ENCODE measurements at regions not wholly inside any gene's neighbourhood (a gene's known extent, or its start where the extent isn't known, plus 50 kb on each side); places are given as distances from the start of the nearest gene placed in this dataset.

DNA sequence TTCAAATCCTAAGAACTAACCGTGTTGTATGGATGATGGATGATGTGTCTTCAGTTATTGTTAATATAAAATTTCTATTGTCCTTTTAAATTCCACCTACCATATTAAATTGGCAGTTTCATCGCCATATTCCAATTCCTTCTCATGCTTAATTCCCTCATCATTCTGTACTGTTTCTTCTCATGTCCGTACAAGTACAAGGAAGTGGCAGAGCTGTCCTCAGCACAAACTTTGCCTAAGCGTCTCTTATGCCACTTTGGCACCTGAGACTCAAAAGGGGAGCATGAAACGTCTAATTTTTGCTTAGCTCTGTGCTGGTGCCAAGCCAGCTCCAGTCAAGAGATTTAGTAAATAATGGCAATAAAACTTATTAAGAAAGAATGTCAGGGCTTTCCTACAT lies 158.2 kb upstream of the LAMA2 start:
- TF ChIP-seq, protein P1, sequence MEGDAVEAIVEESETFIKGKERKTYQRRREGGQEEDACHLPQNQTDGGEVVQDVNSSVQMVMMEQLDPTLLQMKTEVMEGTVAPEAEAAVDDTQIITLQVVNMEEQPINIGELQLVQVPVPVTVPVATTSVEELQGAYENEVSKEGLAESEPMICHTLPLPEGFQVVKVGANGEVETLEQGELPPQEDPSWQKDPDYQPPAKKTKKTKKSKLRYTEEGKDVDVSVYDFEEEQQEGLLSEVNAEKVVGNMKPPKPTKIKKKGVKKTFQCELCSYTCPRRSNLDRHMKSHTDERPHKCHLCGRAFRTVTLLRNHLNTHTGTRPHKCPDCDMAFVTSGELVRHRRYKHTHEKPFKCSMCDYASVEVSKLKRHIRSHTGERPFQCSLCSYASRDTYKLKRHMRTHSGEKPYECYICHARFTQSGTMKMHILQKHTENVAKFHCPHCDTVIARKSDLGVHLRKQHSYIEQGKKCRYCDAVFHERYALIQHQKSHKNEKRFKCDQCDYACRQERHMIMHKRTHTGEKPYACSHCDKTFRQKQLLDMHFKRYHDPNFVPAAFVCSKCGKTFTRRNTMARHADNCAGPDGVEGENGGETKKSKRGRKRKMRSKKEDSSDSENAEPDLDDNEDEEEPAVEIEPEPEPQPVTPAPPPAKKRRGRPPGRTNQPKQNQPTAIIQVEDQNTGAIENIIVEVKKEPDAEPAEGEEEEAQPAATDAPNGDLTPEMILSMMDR (IDR thresholded peaks at IDR 0.05; ENCODE audit: insufficient read depth, low read length, severe bottlenecking): no peak
- Histone ChIP-seq H3K27me3 (ENCODE audit: control insufficient read depth, insufficient read depth, low read length) (no peaks in the 10 kb centered on the region), H3K36me3 (ENCODE audit: control insufficient read depth, insufficient read depth, low read length) (no peaks in the 10 kb centered on the region), H3K4me3 (ENCODE audit: low read depth, low read length) (no peak overlapping the region)
- FAIRE-seq (no peak), DNase-seq (ENCODE audit: low read depth) (peak; percentile 58)

DNA sequence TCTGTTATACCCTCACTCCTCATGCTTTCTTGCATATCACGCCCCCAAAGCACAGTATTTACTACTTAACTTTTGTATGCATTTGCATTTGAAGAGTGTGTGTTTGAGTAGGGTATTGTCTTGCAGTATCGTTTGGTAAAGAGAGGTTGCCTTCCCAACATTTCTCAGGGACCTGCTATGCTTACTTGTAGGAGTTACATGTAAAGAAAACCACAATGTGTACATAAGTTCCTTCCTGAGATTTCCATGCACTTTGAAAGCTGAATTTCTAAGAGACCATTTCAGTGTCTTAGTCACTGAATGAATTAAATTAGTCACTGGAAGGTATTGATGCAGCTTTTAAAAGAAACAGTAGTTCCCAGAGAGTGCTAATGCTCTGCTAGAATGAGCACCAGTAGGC lies 159.3 kb upstream of the LAMA2 start:
- H3K4me3 ChIP-seq (ENCODE audit: low read depth, low read length): no peak overlapping the region
- peak; percentile 85 for DNase-seq (ENCODE audit: low read depth)
- TF ChIP-seq, protein P1 (IDR thresholded peaks at IDR 0.05; ENCODE audit: insufficient read depth, low read length, severe bottlenecking): no peak
- no peaks in the 10 kb centered on the region for H3K27me3 ChIP-seq (ENCODE audit: control insufficient read depth, insufficient read depth, low read length)
- no peaks in the 10 kb centered on the region for H3K36me3 ChIP-seq (ENCODE audit: control insufficient read depth, insufficient read depth, low read length)
- FAIRE-seq: no peak

DNA sequence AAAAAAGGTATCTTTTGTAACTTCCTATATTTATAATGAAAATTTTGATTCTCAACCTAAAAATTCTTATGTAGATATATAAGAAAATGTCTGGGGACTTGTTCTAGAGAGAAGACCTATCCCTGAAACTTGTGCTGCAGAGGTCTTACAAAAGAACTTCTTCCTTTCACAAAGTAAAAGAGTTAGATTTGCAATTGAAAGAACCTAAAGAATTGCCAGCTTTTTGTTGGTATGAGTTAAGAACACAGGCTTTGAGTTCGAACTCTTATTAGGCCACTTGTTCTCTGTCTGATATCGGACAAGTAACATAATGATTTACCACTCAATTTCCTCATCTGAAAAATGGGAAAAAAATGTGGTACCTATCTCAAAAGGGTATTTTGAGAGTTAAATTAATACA lies 162.0 kb upstream of the LAMA2 start:
- DNase-seq (ENCODE audit: low read depth): no peak
- no peaks in the 10 kb centered on the region for H3K27me3 ChIP-seq (ENCODE audit: control insufficient read depth, insufficient read depth, low read length)
- no peaks in the 10 kb centered on the region for H3K36me3 ChIP-seq (ENCODE audit: control insufficient read depth, insufficient read depth, low read length)
- FAIRE-seq: no peak
- H3K4me3 ChIP-seq (ENCODE audit: low read depth, low read length): no peak overlapping the region
- TF ChIP-seq, protein P1 (IDR thresholded peaks at IDR 0.05; ENCODE audit: insufficient read depth, low read length, severe bottlenecking): no peak

DNA sequence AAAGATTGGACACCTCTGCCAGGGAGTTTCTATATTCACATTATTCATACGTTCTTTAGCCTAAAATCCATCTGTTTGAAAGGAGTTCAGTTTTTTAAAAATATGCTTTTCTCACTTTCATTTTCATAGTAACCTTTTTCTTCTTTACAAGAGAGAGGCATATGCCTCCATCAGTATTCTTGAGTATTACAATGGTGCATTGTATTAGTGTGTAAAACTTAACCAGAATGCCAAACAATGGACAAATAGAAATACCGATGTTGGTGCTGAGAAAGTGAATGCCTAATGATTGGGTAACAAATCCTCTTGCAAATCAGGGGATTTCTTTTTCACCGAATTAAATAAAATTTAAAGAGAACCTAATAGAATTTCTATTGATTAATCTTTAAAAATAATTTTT lies 163.2 kb upstream of the LAMA2 start:
- Histone ChIP-seq H3K4me3 (ENCODE audit: low read depth, low read length) (no peak overlapping the region), H3K36me3 (ENCODE audit: control insufficient read depth, insufficient read depth, low read length) (no peaks in the 10 kb centered on the region), H3K27me3 (ENCODE audit: control insufficient read depth, insufficient read depth, low read length) (no peaks in the 10 kb centered on the region)
- FAIRE-seq (no peak), DNase-seq (ENCODE audit: low read depth) (no peak)
- TF ChIP-seq, protein P1 (IDR thresholded peaks at IDR 0.05; ENCODE audit: insufficient read depth, low read length, severe bottlenecking): no peak

DNA sequence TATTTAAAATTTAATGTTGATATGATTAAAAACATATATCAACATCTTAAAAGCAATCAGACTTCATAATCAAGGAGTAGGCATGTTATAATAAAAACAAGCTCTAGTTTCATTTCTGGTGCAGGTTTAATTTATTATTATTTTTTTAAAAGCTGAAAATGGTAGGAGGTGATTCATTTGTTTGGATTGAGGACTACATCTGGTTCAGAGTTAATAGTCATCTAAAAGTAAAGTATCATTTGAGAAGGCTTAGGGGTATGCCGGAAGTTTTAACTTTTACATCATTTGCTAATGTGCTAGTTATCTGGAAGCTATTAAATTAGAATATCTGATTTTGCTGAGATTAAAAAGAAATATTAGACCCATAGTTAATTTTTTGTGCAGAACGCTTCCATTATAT lies 169.5 kb upstream of the LAMA2 start:
- FAIRE-seq (no peak), DNase-seq (ENCODE audit: low read depth) (no peak)
- TF ChIP-seq, protein P1 (IDR thresholded peaks at IDR 0.05; ENCODE audit: insufficient read depth, low read length, severe bottlenecking): no peak
- no peaks in the 10 kb centered on the region for H3K36me3 ChIP-seq (ENCODE audit: control insufficient read depth, insufficient read depth, low read length)
- H3K27me3 ChIP-seq (ENCODE audit: control insufficient read depth, insufficient read depth, low read length): no peaks in the 10 kb centered on the region
- no peak overlapping the region for H3K4me3 ChIP-seq (ENCODE audit: low read depth, low read length)

DNA sequence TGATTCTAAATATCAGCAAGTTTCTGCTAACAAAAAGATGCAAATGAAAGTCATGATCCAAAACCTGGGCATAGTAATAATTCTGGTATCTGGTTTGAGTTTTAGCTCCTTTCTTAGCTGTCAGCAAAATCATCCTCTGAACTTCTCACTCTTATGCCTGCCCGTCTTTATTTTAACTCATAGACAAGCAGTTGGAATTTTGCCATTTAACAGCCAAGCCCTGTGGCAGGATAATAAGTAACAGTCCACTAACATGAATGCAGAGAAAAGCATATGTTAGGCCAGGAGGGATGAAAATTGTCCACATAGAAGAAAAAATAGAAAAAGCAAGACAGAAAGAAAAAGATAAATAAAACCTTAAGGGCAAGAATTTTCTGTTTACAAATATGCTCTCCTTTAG lies 170.0 kb upstream of the LAMA2 start:
- TF ChIP-seq, protein P1 (IDR thresholded peaks at IDR 0.05; ENCODE audit: insufficient read depth, low read length, severe bottlenecking): no peak
- Histone ChIP-seq H3K36me3 (ENCODE audit: control insufficient read depth, insufficient read depth, low read length) (no peaks in the 10 kb centered on the region), H3K27me3 (ENCODE audit: control insufficient read depth, insufficient read depth, low read length) (no peaks in the 10 kb centered on the region), H3K4me3 (ENCODE audit: low read depth, low read length) (no peak overlapping the region)
- FAIRE-seq: no peak
- no peak for DNase-seq (ENCODE audit: low read depth)

Measured in bronchial epithelial cell (primary cell).